IMR-90 (cell line): ENCODE measurements at regions not wholly inside any gene's neighbourhood (a gene's known extent, or its start where the extent isn't known, plus 50 kb on each side); places are given as distances from the start of the nearest gene placed in this dataset. TPM values are rescaled to one million over a fixed set of nuclear protein-coding genes. Genes with fewer than 3 reads are reported as not detected.

Experiments used
- microRNA-seq, 2 experiments: library from miRNA; stranded (forward) in 1 of 2; unstranded in 1 of 2; fragments of 10-50 nt in 1 of 2; fragments of <30 nt in 1 of 2; gene quantifications in 1 of 2; microRNA quantifications in 1 of 2; one replicate each; pipeline versions ENCODE3 to v1.1.0; 2013 to 2020; ENCODE audit not compliant: insufficient read depth in 1 of 2, insufficient read length in 1 of 2, unreplicated experiment in 1 of 2
- small RNA-seq, 5 experiments: library from RNA; depleted of rRNA; stranded (forward); fragments of <200 nt; gene quantifications; one replicate each; pipeline ENCODE3, GENCODE V24; 2012

Small RNA genes lying in the stretch of these regions (microRNA-seq; reads per million reads assigned to microRNA genes)
- not detected for gene AC092902.1 (ENCODE audit: insufficient read depth, insufficient read length)
- not detected for gene AF186996.2 (ENCODE audit: insufficient read depth, insufficient read length)
- gene AF186996.3 (ENCODE audit: insufficient read depth, insufficient read length), result not detected
- 0 reads per million in 2 experiments for gene MIR548I1 (ENCODE audit: insufficient read depth in 1 of 2, insufficient read length in 1 of 2, unreplicated experiment in 1 of 2)
- not detected for gene SNRPCP11 (ENCODE audit: insufficient read depth, insufficient read length)

Small RNA genes lying in the stretch of these regions (small RNA-seq; reads per million reads assigned to genes)
- gene AC092902.1 (0 reads per million in 5 experiments), gene AF186996.2 (0 reads per million in 5 experiments), gene AF186996.3 (0 reads per million in 5 experiments), gene MIR548I1 (0 reads per million in 5 experiments), gene SNRPCP11 (0 reads per million in 5 experiments)
